RKO (cell line): ENCODE measurements at regions not wholly inside any gene's neighbourhood (a gene's known extent, or its start where the extent isn't known, plus 50 kb on each side); places are given as distances from the start of the nearest gene placed in this dataset.

ENCODE experiments used
- DNase-seq: peaks from one replicate; pipeline ENCODE4 v3.0.0-alpha.2; 2016; ENCODE audit warnings: low spot score

GRCh38 chr3:103365467-103365866 is 930.7 kb downstream of the ZPLD1 start:
- no peak for DNase-seq

GRCh38 chr3:103367481-103367880 is 932.7 kb downstream of the ZPLD1 start:
- no peak for DNase-seq

GRCh38 chr3:103371411-103371810 is 936.6 kb downstream of the ZPLD1 start:
- no peak for DNase-seq

- DNase-seq: no peak
These were observed 937.2 kb downstream of the ZPLD1 start for GRCh38 chr3:103372031-103372430.

GRCh38 chr3:103380391-103380790 is 945.6 kb downstream of the ZPLD1 start:
- no peak for DNase-seq

- DNase-seq: no peak
These were observed 946.7 kb downstream of the ZPLD1 start for GRCh38 chr3:103381296-103382079.

- no peak for DNase-seq
These were observed 951.3 kb downstream of the ZPLD1 start for GRCh38 chr3:103385961-103386656.

GRCh38 chr3:103388214-103388613 is 953.4 kb downstream of the ZPLD1 start:
- no peak for DNase-seq

GRCh38 chr3:103389356-103389755 is 954.5 kb downstream of the ZPLD1 start:
- DNase-seq: no peak

GRCh38 chr3:103393395-103394186 is 958.8 kb downstream of the ZPLD1 start:
- no peak for DNase-seq

GRCh38 chr3:103403191-103403590 is 968.4 kb downstream of the ZPLD1 start:
- DNase-seq: no peak

- no peak for DNase-seq
These were observed 971.6 kb downstream of the ZPLD1 start for GRCh38 chr3:103406320-103406850.

- no peak for DNase-seq
These were observed 975.4 kb downstream of the ZPLD1 start for GRCh38 chr3:103410231-103410630.

- no peak for DNase-seq
These were observed 986.6 kb downstream of the ZPLD1 start for GRCh38 chr3:103421460-103421859.

- no peak for DNase-seq
These were observed 1003.1 kb downstream of the ZPLD1 start for GRCh38 chr3:103437883-103438282.

GRCh38 chr3:103440539-103441203 is 1005.9 kb downstream of the ZPLD1 start:
- DNase-seq: peak; percentile 49

GRCh38 chr3:103446953-103447629 is 1012.3 kb downstream of the ZPLD1 start:
- DNase-seq: no peak

- DNase-seq: no peak
These were observed 1018.3 kb downstream of the ZPLD1 start for GRCh38 chr3:103453152-103453551.

- no peak for DNase-seq
These were observed 1025.0 kb downstream of the ZPLD1 start for GRCh38 chr3:103459815-103460214.

- no peak for DNase-seq
These were observed 1035.7 kb downstream of the ZPLD1 start for GRCh38 chr3:103470498-103470897.

- no peak for DNase-seq
These were observed 1059.2 kb downstream of the ZPLD1 start for GRCh38 chr3:103494011-103494410.
